ENCODE measurements at regions not wholly inside any gene's neighbourhood (a gene's known extent, or its start where the extent isn't known, plus 50 kb on each side); places are given as distances from the start of the nearest gene placed in this dataset.

DNA sequence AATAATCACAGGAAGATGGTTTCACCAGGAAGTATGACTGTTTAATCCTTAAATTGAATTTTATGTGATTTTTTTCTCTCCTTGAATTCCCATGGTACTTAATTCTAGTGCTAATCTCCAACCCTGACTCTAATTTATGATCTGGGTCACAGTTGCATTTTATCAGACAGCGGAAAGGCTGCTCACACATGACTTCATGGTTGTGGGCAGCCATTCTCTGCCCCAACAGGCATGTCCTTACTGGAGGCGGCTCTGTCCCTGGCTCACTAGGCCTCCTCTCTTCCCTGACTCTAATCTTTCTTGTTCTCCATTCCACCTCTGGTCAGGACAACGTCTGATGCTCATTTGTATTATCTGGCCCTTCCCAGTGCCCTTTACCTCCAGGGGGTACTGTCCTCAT lies 184.4 kb downstream of the CHST1 start:
- ChIA-PET CTCF (no interaction called here), POLR2A (no interaction called here)
- H3K4me1 ChIP-seq: no peaks in the 10 kb centered on the region
- TF ChIP-seq TFCP2L1 (CRISPR knock-in tag; IDR thresholded peaks at IDR 0.05) (no peak), ZFP36 (IDR thresholded peaks at IDR 0.05; ENCODE audit: borderline replicate concordance, partially characterized antibody) (no peak), RAD21 (conservative IDR thresholded peaks at IDR 0.05 in 1 of 2, IDR thresholded peaks at IDR 0.05 in 1 of 2) (no peak), RARB (CRISPR knock-in tag; IDR thresholded peaks at IDR 0.05) (no peak), HDAC2 (IDR thresholded peaks at IDR 0.05) (no peak), FOXS1 (CRISPR knock-in tag; IDR thresholded peaks at IDR 0.05) (no peak), BHLHE40 (IDR thresholded peaks at IDR 0.05; ENCODE audit: low read depth, low read length) (no peak), ZNF302 (CRISPR knock-in tag; IDR thresholded peaks at IDR 0.05) (no peak), SMC3 (IDR thresholded peaks at IDR 0.05) (no peak), FOSB (CRISPR knock-in tag; IDR thresholded peaks at IDR 0.05) (no peak)
- TF ChIP-seq, protein P1, sequence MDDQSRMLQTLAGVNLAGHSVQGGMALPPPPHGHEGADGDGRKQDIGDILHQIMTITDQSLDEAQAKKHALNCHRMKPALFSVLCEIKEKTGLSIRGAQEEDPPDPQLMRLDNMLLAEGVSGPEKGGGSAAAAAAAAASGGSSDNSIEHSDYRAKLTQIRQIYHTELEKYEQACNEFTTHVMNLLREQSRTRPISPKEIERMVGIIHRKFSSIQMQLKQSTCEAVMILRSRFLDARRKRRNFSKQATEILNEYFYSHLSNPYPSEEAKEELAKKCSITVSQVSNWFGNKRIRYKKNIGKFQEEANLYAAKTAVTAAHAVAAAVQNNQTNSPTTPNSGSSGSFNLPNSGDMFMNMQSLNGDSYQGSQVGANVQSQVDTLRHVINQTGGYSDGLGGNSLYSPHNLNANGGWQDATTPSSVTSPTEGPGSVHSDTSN (IDR thresholded peaks at IDR 0.05): no peak
- TF ChIP-seq, protein P2, sequence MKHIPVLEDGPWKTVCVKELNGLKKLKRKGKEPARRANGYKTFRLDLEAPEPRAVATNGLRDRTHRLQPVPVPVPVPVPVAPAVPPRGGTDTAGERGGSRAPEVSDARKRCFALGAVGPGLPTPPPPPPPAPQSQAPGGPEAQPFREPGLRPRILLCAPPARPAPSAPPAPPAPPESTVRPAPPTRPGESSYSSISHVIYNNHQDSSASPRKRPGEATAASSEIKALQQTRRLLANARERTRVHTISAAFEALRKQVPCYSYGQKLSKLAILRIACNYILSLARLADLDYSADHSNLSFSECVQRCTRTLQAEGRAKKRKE (CRISPR knock-in tag; IDR thresholded peaks at IDR 0.05; ENCODE audit: low read depth): no peak
- FAIRE-seq (no peak), DNase-seq (ENCODE audit: low read depth in 1 of 2, low spot score in 1 of 2) (no peak), ATAC-seq (no peak)
- no peak overlapping the region for H3K27ac ChIP-seq
- no peak overlapping the region for H3K4me2 ChIP-seq
- 29% methylated on average over 3 of the region's 3 CpGs for WGBS (ENCODE audit: missing lambda C conversion rate)
- no peaks in the 10 kb centered on the region for H3K9me3 ChIP-seq
- no peak overlapping the region for H3K4me3 ChIP-seq

DNA sequence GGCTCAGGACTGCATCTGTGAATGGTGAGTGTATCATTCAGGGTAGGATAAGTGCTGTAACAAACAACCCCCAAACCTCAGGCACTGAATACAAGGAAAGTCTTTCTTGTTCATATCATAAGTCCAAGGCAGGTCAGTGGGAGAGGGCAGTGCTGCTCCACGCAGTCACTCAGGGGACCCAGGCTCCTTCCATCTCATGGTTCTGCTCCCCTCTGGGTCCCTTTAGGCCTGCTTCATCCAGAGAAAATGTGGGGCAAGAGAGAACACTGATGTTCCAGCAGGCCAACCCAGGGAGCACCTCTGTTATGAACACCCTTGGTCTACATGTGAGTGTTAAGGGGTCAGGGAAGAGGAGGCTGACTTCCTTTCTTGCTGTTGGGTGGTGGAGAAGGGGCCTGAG lies 187.8 kb downstream of the CHST1 start:
- H3K4me3 ChIP-seq: no peak overlapping the region
- H3K4me2 ChIP-seq: no peak overlapping the region
- ChIA-PET POLR2A (no interaction called here), CTCF (interaction anchor here (0.9 kb wide), 1 partner anchor 106 kb away, joined by 3 read pairs; no protein-coding TSS in a partner anchor)
- 0% methylated on average over 1 of the region's 1 CpG for WGBS (ENCODE audit: missing lambda C conversion rate)
- no peak for FAIRE-seq
- TF ChIP-seq, protein P1 (IDR thresholded peaks at IDR 0.05): no peak
- TF ChIP-seq, protein P3, sequence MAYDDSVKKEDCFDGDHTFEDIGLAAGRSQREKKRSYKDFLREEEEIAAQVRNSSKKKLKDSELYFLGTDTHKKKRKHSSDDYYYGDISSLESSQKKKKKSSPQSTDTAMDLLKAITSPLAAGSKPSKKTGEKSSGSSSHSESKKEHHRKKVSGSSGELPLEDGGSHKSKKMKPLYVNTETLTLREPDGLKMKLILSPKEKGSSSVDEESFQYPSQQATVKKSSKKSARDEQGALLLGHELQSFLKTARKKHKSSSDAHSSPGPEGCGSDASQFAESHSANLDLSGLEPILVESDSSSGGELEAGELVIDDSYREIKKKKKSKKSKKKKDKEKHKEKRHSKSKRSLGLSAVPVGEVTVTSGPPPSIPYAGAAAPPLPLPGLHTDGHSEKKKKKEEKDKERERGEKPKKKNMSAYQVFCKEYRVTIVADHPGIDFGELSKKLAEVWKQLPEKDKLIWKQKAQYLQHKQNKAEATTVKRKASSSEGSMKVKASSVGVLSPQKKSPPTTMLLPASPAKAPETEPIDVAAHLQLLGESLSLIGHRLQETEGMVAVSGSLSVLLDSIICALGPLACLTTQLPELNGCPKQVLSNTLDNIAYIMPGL (CRISPR knock-in tag; IDR thresholded peaks at IDR 0.05; ENCODE audit: borderline replicate concordance): no peak
- TF ChIP-seq RFX5 (IDR thresholded peaks at IDR 0.05) (no peak), RAD21 (conservative IDR thresholded peaks at IDR 0.05 in 1 of 2, IDR thresholded peaks at IDR 0.05 in 1 of 2) (no peak), CHD4 (IDR thresholded peaks at IDR 0.05; ENCODE audit: borderline replicate concordance) (no peak)
- TF ChIP-seq, protein P4, sequence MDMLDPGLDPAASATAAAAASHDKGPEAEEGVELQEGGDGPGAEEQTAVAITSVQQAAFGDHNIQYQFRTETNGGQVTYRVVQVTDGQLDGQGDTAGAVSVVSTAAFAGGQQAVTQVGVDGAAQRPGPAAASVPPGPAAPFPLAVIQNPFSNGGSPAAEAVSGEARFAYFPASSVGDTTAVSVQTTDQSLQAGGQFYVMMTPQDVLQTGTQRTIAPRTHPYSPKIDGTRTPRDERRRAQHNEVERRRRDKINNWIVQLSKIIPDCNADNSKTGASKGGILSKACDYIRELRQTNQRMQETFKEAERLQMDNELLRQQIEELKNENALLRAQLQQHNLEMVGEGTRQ (IDR thresholded peaks at IDR 0.05): no peak
- TF ChIP-seq, protein P5, sequence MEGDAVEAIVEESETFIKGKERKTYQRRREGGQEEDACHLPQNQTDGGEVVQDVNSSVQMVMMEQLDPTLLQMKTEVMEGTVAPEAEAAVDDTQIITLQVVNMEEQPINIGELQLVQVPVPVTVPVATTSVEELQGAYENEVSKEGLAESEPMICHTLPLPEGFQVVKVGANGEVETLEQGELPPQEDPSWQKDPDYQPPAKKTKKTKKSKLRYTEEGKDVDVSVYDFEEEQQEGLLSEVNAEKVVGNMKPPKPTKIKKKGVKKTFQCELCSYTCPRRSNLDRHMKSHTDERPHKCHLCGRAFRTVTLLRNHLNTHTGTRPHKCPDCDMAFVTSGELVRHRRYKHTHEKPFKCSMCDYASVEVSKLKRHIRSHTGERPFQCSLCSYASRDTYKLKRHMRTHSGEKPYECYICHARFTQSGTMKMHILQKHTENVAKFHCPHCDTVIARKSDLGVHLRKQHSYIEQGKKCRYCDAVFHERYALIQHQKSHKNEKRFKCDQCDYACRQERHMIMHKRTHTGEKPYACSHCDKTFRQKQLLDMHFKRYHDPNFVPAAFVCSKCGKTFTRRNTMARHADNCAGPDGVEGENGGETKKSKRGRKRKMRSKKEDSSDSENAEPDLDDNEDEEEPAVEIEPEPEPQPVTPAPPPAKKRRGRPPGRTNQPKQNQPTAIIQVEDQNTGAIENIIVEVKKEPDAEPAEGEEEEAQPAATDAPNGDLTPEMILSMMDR (IDR thresholded peaks at IDR 0.05): no peak
- no peak overlapping the region for H3K27ac ChIP-seq
- H3K9me3 ChIP-seq: no peaks in the 10 kb centered on the region
- no peak for ATAC-seq
- no peak for DNase-seq (ENCODE audit: low read depth in 1 of 2, low spot score in 1 of 2)
- no peaks in the 10 kb centered on the region for H3K4me1 ChIP-seq
